M059J (cell line): ENCODE measurements at regions not wholly inside any gene's neighbourhood (a gene's known extent, or its start where the extent isn't known, plus 50 kb on each side); places are given as distances from the start of the nearest gene placed in this dataset.

Experiments used
- DNase-seq: peaks from one replicate; pipeline ENCODE4 v3.0.0-alpha.2; 2012; ENCODE audit warnings: low read depth

DNA sequence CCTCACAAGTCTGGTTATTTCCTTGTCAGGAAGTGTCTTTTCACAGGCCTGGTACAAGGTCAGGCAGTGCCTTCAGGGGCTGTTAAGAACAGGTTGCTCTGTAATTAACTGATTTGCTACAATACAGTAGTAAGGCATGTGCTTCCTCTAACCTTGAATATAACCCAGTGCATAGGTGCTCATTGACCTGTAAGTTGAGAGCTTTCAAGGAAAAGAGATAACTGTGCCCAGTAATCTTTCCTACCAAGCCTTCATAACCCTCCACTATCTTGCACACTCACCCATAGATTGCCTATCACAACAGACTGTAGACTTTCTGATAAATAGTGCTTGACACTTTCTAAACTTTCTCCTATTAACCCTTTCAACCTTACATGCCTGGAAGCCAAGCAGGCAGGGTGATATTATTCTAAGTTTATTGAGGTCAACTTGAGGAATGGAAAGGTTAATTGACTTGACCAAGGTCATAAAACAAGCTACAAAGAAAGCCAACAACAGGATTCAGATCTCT, 148.1 kb downstream of the PPARGC1A start:
- DNase-seq: no peak

DNA sequence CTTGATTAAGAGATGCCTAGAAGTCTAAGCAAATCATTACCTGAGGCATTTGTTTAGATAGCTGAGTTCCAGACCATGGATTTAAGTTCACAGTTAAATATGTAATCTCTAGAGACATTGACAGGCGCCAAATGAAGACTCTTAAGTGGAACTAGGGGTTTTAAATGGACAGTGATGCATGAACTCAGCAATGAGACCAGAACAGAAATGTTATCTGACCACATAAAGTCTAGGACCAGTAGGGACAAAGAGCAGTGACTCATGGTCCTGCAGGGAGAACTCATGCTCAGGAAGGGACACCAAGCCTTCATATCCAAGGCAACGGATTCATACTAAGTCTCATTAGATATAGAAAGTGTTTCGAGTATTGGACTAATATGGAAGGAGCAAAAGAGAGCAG, 152.3 kb downstream of the PPARGC1A start:
- peak; percentile 35 for DNase-seq

DNA sequence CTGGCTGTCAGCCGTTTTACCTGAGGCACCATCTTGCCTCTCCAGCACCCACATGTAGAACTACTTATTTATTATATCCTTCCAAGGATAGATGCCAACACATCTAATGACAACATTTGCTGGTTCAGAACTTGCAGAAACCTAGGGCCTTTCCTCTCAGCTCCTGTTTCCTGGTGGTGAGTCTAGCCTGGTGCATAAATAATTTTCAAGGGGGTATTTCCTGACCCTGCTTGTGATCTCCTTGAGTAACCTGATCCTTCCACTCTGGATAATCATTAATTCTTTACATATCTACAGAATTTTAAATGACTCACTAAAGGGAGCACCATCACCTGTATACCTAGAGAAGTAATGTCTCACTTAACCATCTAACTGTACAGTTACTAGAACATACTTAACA, 153.4 kb downstream of the PPARGC1A start:
- no peak for DNase-seq

DNA sequence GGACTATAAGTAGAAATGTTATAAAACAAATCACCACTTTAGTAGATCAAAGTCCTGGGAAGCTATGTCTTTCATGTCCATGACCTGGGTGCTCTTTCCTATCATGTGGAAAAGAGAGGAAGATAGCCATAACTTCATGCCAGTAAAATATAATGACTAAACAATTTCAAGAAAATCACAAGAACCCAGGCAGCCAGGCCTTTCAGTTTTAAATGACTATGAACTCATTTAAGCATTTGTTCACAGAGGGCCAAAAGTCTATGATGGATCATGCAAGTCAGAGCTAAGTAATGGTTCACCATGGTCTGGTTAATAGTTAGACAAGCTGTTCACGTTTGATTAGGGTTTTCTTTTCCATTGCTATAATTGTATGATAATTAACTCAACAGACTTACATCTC, 155.8 kb downstream of the PPARGC1A start:
- DNase-seq: no peak

DNA sequence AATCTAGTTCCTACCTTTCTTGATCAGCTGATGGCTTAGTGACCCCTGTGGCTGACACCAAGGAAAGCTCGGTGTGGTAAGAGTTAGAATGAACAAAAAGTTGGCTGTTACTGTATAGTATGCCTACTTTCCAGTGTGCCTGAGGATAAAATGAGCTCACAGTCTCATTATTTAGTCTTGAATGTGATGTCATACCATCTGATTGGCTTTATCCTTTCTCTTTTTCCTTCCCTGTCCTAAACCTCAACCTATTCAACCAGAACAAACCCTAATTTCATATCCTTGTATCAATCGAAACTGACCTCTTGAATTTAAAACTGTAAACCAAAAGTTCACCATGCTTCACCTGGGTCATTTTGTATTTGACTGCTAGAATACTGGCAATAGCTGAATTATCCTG, 156.4 kb downstream of the PPARGC1A start:
- no peak for DNase-seq

DNA sequence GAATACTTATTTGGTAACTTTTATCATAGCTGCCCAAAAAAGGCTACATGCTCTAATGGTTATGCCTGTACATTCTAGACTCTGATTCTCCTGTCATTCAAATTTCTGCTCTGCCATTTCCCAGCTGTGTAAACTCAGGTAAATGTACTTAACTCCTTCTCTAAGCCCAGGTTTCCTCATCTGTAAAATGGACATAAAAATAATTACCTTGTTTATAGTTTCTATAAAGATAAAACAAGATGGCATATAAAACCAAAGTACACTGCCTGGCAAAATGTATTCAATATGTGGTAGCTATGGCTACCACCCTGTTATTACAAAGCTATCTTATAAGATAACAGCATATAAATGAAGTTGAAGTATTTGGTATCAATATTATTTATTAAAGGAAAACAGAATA, 158.8 kb downstream of the PPARGC1A start:
- DNase-seq: no peak

DNA sequence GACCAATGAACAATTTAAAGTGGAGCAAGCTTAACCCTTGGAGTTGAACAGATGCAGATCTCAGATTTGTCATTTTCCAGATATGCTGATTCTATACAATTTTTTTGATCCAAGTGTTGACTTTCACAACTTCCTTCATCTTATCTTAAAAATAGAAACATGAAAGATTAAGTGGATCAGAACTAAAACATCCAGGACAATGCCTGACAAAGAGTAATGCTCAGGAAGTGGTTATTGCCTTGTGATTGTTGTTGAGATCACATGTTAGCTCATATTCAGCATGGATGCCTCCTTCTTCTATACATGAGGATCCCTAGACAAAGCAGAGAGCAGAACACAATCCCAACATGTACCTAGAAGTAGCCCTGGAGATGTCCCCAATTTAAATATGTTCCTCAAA, 160.9 kb downstream of the PPARGC1A start:
- DNase-seq: peak; percentile 27

DNA sequence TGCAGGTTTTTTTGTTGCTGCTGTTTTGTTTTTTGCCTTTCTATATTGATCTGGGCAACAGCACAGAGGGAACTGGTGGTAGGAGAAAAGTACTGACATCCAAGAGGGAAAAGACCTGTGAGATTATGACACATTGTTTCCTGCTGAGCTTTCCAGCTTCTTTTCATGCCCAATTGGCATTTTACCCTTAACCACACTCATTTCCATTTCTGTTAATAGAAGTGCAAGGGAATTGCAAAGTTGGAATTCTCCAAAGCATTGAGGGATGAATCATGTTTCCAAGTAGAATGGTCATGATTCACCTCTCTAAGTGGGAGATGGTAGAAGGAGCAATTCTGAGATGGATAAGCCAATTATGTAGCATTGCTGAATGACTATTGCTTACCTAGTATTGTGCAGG, 161.5 kb downstream of the PPARGC1A start:
- DNase-seq: peak; percentile 99

DNA sequence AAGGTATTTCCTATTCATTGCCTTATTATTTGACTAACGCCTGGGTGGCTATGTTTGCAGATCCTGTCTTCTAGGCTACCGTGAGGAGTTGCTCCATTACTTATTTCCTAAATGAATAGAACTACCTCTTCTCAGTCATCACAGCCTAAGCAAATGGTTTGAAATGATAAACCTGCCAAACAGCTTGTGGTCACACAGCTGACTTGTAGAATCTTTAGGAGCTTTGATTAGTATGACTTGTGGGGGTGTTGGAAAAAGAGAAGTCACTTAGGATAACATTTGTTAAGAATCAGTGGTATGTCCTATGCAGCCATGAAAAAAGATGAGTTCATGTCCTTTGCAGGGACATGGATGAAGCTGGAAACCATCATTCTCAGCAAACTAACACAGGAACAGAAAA, 169.3 kb downstream of the PPARGC1A start:
- DNase-seq: no peak

DNA sequence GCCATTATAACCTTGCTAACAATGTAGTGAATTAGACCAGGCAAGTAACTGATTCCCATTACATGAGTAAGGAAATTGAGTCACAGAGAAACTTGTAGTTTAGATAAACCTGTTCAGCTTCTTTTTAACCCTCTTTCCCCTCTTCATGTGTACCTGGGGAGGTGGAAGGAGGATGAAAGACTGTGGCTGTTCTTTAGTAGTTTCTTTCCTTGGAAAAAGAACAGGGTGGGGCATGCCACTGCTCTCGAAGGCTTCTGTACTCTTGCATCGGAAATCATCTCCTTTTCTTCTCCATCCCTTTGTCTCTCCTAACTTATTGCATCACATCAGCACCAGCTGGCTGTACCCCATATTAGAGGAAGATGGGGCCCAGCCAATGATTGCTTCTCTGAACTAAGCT, 171.4 kb downstream of the PPARGC1A start:
- DNase-seq: no peak

DNA sequence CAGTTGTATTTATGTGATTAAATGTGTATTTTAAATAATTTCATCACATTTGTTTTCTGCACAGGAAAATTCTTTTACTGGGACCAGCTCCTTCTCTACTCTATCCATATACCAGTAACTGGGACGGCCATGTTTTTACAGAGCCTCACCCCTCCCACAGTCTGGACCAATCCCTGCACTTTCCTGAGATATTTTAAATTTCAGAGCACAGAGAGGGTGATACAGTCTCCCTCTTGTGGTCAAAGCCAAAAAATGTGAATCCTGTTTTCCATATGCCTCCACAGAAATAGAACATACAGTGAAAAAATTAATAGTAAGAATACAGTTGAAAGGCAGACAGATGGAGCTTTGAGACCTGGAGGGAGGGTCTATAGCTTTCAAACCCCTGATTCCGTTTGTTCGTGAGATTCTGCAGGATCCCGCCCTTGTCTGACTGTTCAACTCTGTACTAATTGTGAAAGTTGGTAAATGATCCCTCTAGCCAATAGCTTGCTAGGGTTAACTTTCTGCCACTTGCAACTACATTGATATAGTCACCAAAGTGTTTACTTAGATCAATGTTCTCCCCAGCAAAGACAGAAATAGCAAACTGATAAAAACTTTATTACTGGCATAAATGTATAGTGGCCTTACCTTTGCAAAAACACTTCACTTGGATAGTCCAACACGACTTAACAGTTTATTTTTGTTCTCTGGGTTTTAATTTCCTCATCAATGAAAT, 172.2 kb downstream of the PPARGC1A start:
- peak; percentile 49 for DNase-seq

DNA sequence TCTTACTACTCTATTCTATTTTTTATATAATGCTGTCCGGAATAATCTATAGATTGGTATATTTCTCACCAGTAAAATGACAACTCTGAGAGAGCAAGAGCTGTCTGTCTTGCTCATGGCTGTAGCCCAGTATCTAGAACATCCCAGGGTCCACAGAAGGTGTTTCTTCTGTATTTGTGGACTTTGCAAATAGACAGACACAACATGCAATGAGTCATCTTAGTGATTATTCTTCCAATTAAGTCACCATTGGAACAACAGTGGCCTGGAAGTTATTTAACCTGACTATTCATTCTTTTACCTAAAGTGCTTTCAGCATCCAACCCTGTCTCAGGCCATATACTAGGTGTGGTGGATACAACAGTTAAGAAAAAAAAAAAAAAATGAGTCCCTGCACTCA, 179.5 kb downstream of the PPARGC1A start:
- no peak for DNase-seq

DNA sequence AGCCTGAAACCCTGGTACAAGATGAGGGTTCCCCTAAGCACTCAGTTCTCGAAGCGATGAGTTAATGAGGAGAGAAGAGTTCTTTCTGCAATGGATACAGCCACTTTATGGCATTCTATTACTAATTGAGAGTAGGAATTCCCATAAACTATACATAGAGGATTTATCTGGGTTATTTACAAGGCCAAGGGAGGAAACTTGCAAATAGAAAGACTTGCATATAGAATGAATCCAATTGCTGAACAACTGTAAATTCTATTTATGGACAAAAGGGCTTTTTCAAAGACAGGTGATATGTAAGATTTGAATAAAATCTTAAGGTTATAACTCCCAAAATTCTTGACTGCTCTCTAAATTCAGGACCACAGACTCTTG, 182.2 kb downstream of the PPARGC1A start:
- no peak for DNase-seq

DNA sequence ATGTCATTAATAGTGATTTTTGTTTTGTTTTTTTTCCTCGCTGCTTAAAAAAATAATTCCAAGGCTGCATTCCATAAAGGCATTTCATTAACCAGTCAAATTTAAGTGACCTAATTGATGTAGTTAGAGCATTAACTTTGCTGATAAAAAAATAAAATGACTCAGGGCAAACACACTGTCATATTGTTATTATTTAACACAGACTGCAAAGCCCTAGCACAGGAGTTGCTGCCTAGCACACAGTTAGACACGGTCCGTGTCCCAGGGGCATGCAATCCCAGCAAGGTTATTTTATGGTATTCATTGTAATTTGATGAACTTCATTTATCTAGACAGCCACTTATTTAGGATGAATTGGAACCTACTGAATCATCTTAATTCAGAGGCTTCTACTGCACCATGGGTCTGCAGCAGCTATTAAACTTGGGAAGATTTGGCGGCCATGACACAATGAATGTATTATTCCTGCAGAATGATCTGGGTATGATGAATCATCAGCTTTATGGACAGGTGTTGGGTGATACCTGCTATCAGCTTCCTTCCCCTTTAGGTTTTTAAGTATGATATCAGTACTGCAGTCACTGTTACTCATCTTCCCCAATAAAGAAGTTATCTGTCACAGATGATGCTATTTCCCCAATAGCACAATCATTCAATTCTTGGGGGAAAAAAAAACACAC, 182.7 kb downstream of the PPARGC1A start:
- no peak for DNase-seq

DNA sequence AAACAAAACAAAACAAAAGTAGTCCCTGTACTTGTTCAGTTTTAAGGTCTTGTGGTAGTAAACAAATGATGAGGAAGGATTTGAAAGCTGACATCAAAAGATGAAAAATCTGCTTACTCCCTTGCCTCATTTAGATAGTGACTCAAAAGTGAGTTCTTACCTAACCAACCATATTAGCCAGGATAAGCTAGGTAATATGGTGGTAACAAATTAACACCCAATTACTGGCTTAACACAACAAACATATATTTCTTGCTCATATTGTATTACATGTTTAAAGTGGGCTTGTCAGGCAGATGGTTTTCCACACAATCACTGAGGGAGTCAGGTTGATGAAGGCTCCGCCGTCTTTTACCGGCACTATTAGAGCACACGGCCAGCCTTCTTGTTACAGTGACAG, 189.7 kb downstream of the PPARGC1A start:
- DNase-seq: no peak

DNA sequence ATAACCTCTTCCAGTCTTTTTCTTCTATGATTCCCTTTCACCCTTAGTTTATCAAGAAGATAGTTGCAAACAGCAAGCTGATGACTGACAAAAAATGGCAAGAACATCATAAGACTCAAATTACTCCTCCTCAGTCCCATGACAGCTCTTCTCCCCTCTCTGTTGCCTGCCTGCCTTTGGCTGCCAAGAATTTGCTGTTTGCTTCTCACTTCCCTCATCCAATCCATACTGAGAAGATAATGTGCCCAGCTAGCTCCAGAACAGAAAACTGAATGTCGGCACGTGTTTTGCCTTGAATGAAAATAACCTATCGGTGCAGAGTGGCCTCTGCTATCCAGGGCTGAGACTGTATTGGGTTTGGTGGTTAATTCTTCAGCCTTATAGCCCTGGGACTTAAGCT, 192.1 kb downstream of the PPARGC1A start:
- DNase-seq: no peak

DNA sequence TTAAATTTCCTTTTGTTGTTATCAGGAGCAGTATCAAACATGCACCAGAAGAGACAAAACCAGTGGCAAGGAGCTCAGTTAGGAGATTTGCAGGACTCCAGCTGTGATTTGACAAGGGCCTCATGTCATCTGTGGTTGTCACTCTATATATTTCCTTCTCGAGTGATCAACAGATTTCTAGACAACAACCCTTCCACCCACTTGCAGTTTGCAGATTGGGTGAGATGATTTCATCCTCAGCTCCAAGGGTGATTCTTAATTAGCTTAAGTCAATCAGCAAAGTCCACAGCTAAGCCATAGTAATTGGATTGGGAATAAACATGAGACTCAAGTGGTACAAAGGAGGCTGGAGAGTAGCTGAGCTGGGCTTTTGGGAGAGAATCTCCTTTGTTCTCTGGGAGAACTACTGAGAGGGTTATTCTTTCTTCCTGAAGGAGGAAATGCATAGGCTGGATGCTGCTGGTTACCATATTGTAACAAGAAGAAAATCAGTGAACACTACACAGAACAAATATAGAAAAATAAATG, 192.8 kb downstream of the PPARGC1A start:
- no peak for DNase-seq

DNA sequence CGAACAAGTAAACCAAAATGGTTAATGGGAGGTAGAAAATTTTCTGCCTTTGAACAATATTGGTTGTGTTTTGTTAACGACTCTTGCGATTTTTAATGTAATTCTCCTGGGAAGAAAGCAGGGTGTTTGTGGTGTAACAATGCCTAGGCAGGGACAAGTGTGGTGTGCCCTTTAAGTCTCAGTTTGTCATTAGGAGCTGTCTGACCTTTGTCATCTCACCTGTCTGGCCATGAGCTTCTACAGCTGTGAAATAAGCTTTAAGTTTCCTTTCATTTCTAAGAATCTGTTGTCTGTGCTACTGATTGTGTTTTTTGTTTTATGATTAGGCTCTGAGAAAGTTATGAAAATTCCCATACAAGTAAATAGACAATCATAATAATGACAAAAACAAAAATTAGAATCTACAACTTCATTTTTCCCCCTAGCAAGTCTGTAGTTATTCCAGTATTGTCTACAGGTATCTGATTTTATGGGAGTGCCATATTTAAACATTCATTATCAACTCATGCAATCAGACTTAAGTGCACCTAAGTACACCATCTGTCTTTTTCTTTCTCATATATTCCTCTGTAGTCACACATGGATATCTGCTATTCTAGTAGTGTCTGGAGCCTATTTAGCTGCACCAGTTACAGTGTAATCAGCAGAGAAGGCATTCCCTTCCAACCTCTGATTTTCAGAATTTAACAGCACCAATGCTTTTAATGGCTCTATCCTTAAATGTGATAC, 203.5 kb downstream of the PPARGC1A start:
- no peak for DNase-seq

DNA sequence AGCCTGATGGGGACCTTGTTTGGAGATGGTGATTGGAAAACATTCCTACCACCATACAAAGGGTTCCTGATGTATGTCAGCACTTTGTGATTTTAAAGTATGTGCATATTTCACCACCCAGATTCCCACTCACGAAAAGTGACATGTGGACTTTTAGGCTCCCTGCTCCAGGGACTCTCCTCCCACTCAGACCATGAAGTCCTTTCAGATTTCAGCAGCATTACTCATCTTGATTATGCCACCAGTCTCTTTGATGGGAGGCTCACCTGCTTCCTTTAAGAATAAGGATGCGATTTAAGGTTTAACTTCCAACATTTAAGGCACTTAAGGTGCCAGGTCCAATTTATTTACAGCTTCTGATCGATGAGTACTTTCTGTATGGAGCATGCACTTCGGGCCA, 204.4 kb downstream of the PPARGC1A start:
- peak; percentile 3 for DNase-seq

DNA sequence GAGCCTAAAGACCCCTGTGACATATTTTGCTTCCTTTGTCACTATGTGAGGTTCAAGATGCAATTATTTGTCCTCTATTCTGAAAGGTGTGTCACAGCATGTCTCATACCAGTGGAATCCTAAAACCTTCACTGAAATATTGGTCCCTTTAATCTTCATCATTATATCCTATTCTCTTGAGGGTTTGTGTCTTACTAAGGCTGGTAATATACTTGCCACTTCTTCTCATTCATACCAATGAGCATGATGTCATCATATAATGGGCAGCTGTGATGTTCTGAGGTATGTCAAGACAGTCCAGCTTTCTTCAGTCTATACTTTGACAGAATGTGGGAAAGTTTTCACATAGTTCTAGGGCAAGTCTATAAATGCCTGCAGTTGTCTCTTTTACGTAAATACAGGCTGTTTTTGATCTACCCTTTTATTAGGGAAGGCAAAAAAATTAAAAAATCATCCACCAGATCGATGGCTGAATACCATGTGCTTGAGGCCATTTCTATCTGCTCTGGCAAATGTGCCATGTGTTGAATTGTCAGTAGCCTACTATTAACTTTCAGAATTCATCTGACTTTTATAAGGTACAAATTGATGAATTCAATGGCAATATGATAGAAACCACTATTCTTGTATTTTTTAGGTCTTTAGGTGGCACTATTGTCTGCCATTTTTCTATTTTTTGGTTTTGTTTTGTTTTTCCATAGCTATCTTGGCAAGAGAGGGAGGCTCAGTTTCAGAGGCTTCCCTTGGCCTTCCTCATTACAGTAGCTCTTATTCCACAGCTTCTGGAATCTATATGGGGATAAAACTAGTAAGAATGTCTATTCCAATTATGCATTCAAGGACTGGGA, 209.0 kb downstream of the PPARGC1A start:
- DNase-seq: peak; percentile 25

DNA sequence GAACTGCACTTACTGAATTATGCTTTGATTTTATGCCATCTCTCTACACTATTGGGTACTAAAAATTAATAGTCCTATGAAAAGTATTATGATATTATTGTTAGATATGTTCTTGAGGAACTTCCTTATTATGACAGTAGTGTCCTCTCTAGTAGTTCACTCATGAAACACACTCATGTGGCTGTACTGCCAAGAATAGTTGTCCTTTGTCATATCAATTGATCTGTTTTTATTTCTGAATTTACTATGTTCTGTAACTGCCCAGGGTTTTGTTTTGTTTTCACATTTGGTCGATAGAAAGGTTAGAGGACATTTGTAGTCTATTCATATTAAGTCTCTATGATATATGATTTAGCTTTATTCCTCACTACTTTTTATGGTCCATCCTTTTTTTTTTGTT, 215.2 kb downstream of the PPARGC1A start:
- no peak for DNase-seq

DNA sequence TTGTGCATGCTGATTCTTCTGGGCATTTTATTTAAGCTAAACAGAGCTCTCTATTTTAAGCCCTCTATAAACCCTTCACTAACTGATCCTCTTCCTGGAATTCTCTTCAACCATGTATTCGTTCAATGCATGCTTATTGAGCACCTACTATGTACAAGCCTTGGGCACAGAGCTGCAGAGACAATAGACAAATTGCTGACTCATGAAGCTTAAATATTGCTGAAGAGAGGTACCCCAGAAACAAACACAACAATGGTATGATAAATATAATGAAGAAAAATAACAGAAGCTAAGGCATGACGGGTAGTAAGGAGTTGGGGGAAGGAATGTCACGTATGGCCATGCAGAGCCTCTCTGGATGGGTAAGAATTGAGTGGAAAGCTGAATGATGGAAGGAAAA, 222.2 kb downstream of the PPARGC1A start:
- no peak for DNase-seq
